SU-DHL-6 (cell line): ENCODE measurements at regions not wholly inside any gene's neighbourhood (a gene's known extent, or its start where the extent isn't known, plus 50 kb on each side); places are given as distances from the start of the nearest gene placed in this dataset.

Experiments
- EZH2phosphoT487 ChIP-seq: fragments of 200-600 bp; sonication (generic), shearing (Covaris generic); conservative IDR thresholded peaks from 2 replicates; pipeline ENCODE4 v1.6.1; 2018; ENCODE audit warnings: mild to moderate bottlenecking, antibody characterized with exemption, low read length, moderate library complexity, mixed read lengths
- TF ChIP-seq, protein P1 (sequence below): fragments of 200-600 bp; sonication (generic); IDR thresholded peaks from one replicate; pipeline ENCODE4 v1.5.1; 2017; ENCODE audit warnings: antibody characterized with exemption, mild to moderate bottlenecking, low read length, moderate library complexity; ENCODE audit not compliant: insufficient read depth, poor library complexity, severe bottlenecking

DNA sequence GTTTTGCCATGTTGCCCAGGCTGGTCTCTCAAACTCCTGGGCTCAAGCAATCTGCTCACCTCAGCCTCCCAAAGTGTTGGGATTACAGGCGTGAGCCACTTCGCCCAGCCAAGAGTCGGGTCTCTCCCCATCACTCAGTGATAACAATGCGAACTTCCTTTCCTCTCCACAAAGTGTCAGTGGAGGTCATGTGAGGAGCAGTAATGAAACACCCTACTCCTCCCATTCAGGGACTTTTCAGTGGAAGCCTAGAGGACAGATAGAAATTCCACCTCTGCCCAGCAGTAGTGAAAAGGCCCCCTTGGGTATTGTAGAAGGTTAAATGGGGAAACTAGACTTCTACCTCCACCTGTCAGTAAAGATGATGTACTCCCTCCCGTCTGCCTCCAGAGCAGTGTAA is 141.9 kb upstream of the STK26 start:
- TF ChIP-seq, protein P1, sequence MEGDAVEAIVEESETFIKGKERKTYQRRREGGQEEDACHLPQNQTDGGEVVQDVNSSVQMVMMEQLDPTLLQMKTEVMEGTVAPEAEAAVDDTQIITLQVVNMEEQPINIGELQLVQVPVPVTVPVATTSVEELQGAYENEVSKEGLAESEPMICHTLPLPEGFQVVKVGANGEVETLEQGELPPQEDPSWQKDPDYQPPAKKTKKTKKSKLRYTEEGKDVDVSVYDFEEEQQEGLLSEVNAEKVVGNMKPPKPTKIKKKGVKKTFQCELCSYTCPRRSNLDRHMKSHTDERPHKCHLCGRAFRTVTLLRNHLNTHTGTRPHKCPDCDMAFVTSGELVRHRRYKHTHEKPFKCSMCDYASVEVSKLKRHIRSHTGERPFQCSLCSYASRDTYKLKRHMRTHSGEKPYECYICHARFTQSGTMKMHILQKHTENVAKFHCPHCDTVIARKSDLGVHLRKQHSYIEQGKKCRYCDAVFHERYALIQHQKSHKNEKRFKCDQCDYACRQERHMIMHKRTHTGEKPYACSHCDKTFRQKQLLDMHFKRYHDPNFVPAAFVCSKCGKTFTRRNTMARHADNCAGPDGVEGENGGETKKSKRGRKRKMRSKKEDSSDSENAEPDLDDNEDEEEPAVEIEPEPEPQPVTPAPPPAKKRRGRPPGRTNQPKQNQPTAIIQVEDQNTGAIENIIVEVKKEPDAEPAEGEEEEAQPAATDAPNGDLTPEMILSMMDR = no peak
- TF ChIP-seq EZH2phosphoT487 = no peak
